RWPE1 (cell line): ENCODE measurements at regions not wholly inside any gene's neighbourhood (a gene's known extent, or its start where the extent isn't known, plus 50 kb on each side); places are given as distances from the start of the nearest gene placed in this dataset.

Source experiments
- CTCF ChIA-PET: fragments of 350-600 bp; sonication (Branson Sonifier 250); formaldehyde crosslinking; extraction: SDS; loops from one replicate; lab custom pipeline; 2021; lab: Yijun Ruan, JAX
- POLR2A ChIA-PET: fragments of 400-600 bp; formaldehyde crosslinking; extraction: SDS; loops from one replicate; lab custom pipeline; 2020; ENCODE audit warnings: antibody characterized with exemption; ENCODE audit not compliant: low non-redundant PET; lab: Yijun Ruan, JAX
- DNase-seq: peaks from one replicate; pipeline ENCODE4 v3.0.0; 2012; ENCODE audit warnings: low spot score
- H3K27ac ChIP-seq: fragments of 450-650 bp; 2 replicates; pipeline ENCODE4 v1.5.1; 2017
- TF ChIP-seq, protein P1 (sequence below): fragments of 450-650 bp; conservative IDR thresholded peaks from 2 replicates; pipeline ENCODE4 v1.5.1; 2017; ENCODE audit warnings: low read depth, mild to moderate bottlenecking

GRCh38 chr18:53935803-53936202 is 288.7 kb downstream of the MBD2 start:
- ChIA-PET CTCF (no interaction called here), POLR2A (no interaction called here)
- no peak for DNase-seq
- H3K27ac ChIP-seq, result no peak overlapping the region
- TF ChIP-seq, protein P1, sequence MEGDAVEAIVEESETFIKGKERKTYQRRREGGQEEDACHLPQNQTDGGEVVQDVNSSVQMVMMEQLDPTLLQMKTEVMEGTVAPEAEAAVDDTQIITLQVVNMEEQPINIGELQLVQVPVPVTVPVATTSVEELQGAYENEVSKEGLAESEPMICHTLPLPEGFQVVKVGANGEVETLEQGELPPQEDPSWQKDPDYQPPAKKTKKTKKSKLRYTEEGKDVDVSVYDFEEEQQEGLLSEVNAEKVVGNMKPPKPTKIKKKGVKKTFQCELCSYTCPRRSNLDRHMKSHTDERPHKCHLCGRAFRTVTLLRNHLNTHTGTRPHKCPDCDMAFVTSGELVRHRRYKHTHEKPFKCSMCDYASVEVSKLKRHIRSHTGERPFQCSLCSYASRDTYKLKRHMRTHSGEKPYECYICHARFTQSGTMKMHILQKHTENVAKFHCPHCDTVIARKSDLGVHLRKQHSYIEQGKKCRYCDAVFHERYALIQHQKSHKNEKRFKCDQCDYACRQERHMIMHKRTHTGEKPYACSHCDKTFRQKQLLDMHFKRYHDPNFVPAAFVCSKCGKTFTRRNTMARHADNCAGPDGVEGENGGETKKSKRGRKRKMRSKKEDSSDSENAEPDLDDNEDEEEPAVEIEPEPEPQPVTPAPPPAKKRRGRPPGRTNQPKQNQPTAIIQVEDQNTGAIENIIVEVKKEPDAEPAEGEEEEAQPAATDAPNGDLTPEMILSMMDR, result no peak

GRCh38 chr18:53935399-53935798 is 289.1 kb downstream of the MBD2 start:
- TF ChIP-seq, protein P1, result no peak
- ChIA-PET CTCF (no interaction called here), POLR2A (no interaction called here)
- no peak overlapping the region for H3K27ac ChIP-seq
- no peak for DNase-seq

DNA sequence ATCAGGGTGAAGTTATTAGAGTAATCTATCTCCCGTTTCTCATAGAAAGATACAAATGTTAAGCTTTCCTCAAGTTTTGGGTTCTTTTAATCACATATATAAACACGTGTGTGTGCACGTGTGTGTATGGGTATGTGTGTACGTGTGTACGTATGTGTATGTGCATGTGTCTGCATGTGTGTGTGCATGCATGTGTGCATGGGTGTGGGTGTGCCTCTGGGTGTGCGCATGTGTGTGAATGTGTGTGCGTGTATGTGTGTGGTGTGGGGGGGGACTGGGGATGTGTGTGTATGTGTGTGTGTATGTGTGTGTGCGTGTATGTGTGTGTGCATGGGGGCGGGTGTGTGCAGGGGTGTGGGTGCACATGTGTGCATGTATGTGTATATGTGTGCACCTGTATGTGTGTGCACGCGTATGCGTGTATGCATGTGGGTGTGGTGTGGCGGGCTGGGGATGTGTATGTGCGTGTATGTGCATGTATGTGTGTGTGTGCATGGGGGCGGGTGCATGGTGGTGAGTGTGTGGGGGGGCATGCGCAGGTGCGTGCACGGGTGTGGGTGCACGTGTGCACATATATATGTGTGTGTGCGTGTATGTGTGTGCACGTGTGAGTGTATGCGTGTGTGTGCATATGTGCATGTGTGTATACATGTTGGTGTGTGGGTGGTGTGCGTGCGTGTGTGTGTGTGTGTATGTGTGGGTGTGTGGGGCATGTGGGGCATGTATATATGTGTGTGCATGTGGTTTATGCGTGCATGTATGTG is 304.0 kb downstream of the MBD2 start:
- no peak for DNase-seq

DNA sequence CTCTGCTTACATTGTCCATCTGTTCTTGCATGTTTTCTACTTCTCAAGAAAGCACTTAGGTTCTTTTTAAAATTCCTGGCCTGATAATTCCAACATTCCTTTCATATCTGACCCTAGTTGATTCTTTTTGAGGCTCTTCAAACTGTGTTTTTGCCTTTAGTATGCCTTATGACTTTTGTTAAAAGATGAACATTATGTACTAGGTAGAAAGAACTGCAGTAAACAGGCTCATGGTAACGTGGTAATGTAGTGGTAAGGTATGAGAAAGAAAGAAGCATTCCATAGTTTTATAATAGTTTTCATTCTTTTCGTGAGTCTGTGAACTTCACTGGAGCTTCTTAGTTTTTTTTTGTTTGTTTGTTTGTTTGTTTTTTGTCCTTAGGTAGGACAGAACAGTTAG is 306.4 kb downstream of the MBD2 start:
- TF ChIP-seq, protein P1, result no peak
- DNase-seq, result no peak
- no peak overlapping the region for H3K27ac ChIP-seq
- ChIA-PET CTCF (no interaction called here), POLR2A (no interaction called here)

More for the DNA sequence above, 304.0 kb downstream of the MBD2 start:
- CTCF ChIA-PET, result no interaction called here
- no peak overlapping the region for H3K27ac ChIP-seq
- TF ChIP-seq, protein P1, result no peak
- POLR2A ChIA-PET, result no interaction called here

DNA sequence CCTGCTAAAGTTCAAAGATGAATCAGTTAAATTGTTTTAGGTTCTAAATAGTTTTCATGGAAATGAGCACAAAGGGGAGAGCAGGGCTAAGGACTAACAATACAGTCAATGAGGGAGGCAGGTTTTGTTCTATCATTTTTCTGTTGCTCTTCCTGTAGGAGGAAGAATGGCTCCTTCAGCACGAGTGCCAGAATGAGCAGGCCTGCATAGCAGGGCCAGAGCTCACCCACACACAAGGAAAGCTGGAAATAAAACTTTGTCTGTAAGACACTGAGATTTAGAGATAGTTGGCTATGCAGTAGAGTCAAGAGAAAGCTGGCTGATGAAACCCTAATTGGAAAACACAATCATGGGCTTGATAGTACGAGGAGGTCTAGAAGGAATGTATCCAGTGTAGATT is 313.3 kb downstream of the MBD2 start:
- CTCF ChIA-PET, result no interaction called here
- TF ChIP-seq, protein P1, result no peak
- no peak overlapping the region for H3K27ac ChIP-seq
- POLR2A ChIA-PET, result no interaction called here
- DNase-seq, result no peak

- CTCF ChIA-PET, result no interaction called here
- POLR2A ChIA-PET, result no interaction called here
- no peak overlapping the region for H3K27ac ChIP-seq
- DNase-seq, result no peak
- TF ChIP-seq, protein P1, result no peak
Measured at GRCh38 chr18:53909668-53910067, 314.8 kb downstream of the MBD2 start.
